Ascending aorta (tissue), 2 donors: ENCODE measurements at regions not wholly inside any gene's neighbourhood (a gene's known extent, or its start where the extent isn't known, plus 50 kb on each side); places are given as distances from the start of the nearest gene placed in this dataset.

Experiments
- DNase-seq, 2 donors: peaks; one replicate each; pipeline ENCODE4 v3.0.0-alpha.2; 2019; ENCODE audit warnings: low spot score in 2 of 2
- H3K27ac ChIP-seq, 2 donors: fragments of 200-600 bp; sonication (generic); one replicate each; pipeline ENCODE4 v1.5.1; 2016 to 2017; ENCODE audit warnings: mild to moderate bottlenecking in 1 of 2
- H3K27me3 ChIP-seq: fragments of 200-600 bp; sonication (generic); one replicate; pipeline ENCODE4 v1.5.1; 2017
- H3K36me3 ChIP-seq, 2 donors: fragments of 200-600 bp; sonication (generic); one replicate each; pipeline ENCODE4 v1.5.1; 2016
- H3K4me1 ChIP-seq, 2 donors: fragments of 200-600 bp; sonication (generic); one replicate each; pipeline ENCODE4 v1.5.1; 2016 to 2017; ENCODE audit warnings: mild to moderate bottlenecking in 1 of 2
- H3K4me3 ChIP-seq, 2 donors: fragments of 200-600 bp; sonication (generic); one replicate each; pipeline ENCODE4 v1.5.1; 2016 to 2017; ENCODE audit warnings: mild to moderate bottlenecking in 1 of 2
- H3K9me3 ChIP-seq, 2 donors: fragments of 200-600 bp; sonication (generic); one replicate each; pipeline ENCODE4 v1.5.1; 2016
- intact Hi-C: fragments of 100-400 bp; cut with DNase I; formaldehyde crosslinking; loops from one replicate; pipeline ENCODE4 v1.15.1; 2023
- TF ChIP-seq, protein P1 (sequence below), 3 experiments: fragments of 200-600 bp in 2 of 3; fragments of 450-650 bp in 1 of 3; sonication (generic) in 2 of 3; IDR thresholded peaks; one replicate each; pipeline ENCODE4 v1.5.1; 2016 to 2019; ENCODE audit warnings: antibody characterized with exemption in 3 of 3, mild to moderate bottlenecking in 1 of 3, moderate library complexity in 1 of 3

DNA sequence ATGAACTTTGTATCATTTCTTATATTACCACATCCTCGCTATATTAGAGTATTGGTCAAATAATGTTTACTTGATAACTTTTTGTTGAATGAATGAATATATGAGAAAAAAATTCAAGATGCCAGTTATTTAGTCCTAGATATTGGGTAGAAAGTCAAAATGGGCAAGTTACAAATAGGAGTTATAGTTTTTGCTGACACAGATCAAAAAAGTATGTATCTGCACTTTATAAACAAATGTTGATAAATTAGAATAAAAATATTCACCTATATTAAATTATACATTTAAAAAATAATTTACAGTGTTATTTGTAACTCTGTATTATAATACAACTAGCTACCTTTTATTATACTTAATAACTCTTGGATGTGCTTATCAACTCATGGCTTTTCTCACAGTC, 57.8 kb upstream of the NDST4 start:
- Histone ChIP-seq H3K36me3 (no peaks in the 10 kb centered on the region), H3K27me3 (no peaks in the 10 kb centered on the region), H3K4me1 (no peaks in the 10 kb centered on the region), H3K27ac (no peak overlapping the region), H3K4me3 (no peak overlapping the region), H3K9me3 (no peaks in the 10 kb centered on the region)
- intact Hi-C loops = no loop called here
- TF ChIP-seq, protein P1, sequence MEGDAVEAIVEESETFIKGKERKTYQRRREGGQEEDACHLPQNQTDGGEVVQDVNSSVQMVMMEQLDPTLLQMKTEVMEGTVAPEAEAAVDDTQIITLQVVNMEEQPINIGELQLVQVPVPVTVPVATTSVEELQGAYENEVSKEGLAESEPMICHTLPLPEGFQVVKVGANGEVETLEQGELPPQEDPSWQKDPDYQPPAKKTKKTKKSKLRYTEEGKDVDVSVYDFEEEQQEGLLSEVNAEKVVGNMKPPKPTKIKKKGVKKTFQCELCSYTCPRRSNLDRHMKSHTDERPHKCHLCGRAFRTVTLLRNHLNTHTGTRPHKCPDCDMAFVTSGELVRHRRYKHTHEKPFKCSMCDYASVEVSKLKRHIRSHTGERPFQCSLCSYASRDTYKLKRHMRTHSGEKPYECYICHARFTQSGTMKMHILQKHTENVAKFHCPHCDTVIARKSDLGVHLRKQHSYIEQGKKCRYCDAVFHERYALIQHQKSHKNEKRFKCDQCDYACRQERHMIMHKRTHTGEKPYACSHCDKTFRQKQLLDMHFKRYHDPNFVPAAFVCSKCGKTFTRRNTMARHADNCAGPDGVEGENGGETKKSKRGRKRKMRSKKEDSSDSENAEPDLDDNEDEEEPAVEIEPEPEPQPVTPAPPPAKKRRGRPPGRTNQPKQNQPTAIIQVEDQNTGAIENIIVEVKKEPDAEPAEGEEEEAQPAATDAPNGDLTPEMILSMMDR (IDR thresholded peaks at IDR 0.05) = no peak
- DNase-seq = no peak

DNA sequence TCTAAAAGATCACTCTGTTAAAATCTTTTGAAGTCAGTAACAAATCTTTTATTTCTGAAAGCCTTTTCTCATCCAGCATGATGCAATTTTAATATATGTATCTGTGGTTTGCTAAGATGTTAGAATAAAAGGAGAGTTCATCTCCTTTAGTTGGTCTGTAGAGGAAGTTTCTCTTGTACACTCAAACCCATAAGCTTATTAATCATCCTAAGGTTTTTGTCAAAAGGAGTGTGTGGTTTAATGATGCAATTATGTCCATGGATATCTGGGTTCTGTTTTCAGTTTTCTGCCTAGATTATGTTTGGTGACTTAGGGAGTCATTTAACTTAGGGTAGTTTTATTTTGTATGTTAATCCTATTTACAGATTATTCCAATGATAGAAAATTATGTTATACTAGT, 52.1 kb upstream of the NDST4 start:
- Histone ChIP-seq H3K9me3 (no peaks in the 10 kb centered on the region), H3K4me1 (no peaks in the 10 kb centered on the region), H3K27ac (no peak overlapping the region), H3K4me3 (no peak overlapping the region), H3K27me3 (no peaks in the 10 kb centered on the region), H3K36me3 (no peaks in the 10 kb centered on the region)
- DNase-seq = no peak
- TF ChIP-seq, protein P1 (IDR thresholded peaks at IDR 0.05) = no peak
- intact Hi-C loops = no loop called here
